ENCODE measurements at regions not wholly inside any gene's neighbourhood (a gene's known extent, or its start where the extent isn't known, plus 50 kb on each side); places are given as distances from the start of the nearest gene placed in this dataset.

DNA sequence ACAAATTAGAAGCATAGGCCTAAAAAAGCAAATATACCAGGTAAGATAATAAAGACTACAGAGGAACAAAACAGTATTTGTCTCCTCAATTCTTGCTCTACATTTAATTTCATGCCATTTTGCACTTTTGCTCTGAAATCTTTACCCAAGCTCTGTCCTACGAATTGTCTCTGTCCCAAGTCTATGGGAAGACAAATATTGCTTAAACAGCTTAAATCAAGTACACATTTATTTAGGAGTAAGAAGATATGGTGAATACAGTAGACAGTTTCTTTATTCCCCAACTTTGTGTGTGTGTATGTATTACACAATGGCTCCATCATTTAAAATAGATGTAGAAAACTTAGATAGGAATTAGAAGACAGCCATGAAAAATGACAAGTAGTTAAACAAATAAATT, 163.5 kb upstream of the POU5F2 start:
- Histone ChIP-seq H3K27me3 (ENCODE audit: control insufficient read depth in 2 of 2, insufficient read depth in 1 of 2, low read length in 1 of 2) (no peaks in the 10 kb centered on the region), H3K4me1 (ENCODE audit: control insufficient read depth in 2 of 2, insufficient read depth in 2 of 2, low read length in 2 of 2) (no peaks in the 10 kb centered on the region), H3K27ac (ENCODE audit: low read depth in 1 of 2, low read length in 1 of 2) (no peak overlapping the region), H3K4me3 (ENCODE audit: low read length in 2 of 2) (no peak overlapping the region), H3K36me3 (ENCODE audit: control insufficient read depth in 2 of 2, insufficient read depth in 2 of 2, low read length in 1 of 2) (no peaks in the 10 kb centered on the region), H3K9me3 (ENCODE audit: control insufficient read depth in 2 of 2, insufficient read depth in 1 of 2, low read length in 1 of 2) (no peaks in the 10 kb centered on the region)
- no peak for DNase-seq (ENCODE audit: low read depth in 6 of 9, low spot score in 9 of 9)
- WGBS, result 97% methylated on average over 1 of the region's 1 CpG

DNA sequence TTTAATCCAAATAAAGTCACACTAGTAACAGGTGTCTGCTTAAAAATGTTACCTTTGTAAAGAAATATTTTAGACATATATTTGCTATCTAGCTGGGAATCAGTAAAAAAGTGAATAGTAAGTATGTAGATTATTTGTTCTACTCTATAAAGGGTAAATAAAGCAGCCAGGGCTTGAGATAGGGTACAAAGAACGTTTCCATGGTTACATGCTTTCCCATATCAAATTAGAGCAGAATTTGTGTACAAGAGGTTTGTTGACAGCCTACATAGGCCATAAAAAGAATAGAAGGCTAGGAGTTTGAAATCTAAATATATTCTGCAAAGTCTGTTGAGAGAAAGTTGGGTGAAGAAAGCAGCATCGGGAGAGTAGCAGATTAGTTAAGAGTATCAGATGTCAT, 160.9 kb upstream of the POU5F2 start:
- no peak overlapping the region for H3K27ac ChIP-seq (ENCODE audit: low read depth in 1 of 2, low read length in 1 of 2)
- no peak overlapping the region for H3K4me3 ChIP-seq (ENCODE audit: low read length in 2 of 2)
- no peaks in the 10 kb centered on the region for H3K4me1 ChIP-seq (ENCODE audit: control insufficient read depth in 2 of 2, insufficient read depth in 2 of 2, low read length in 2 of 2)
- DNase-seq (ENCODE audit: low read depth in 6 of 9, low spot score in 9 of 9), result no peak
- no peaks in the 10 kb centered on the region for H3K27me3 ChIP-seq (ENCODE audit: control insufficient read depth in 2 of 2, insufficient read depth in 1 of 2, low read length in 1 of 2)
- 97% methylated on average over 2 of the region's 2 CpGs for WGBS
- H3K36me3 ChIP-seq (ENCODE audit: control insufficient read depth in 2 of 2, insufficient read depth in 2 of 2, low read length in 1 of 2), result no peaks in the 10 kb centered on the region
- no peaks in the 10 kb centered on the region for H3K9me3 ChIP-seq (ENCODE audit: control insufficient read depth in 2 of 2, insufficient read depth in 1 of 2, low read length in 1 of 2)

DNA sequence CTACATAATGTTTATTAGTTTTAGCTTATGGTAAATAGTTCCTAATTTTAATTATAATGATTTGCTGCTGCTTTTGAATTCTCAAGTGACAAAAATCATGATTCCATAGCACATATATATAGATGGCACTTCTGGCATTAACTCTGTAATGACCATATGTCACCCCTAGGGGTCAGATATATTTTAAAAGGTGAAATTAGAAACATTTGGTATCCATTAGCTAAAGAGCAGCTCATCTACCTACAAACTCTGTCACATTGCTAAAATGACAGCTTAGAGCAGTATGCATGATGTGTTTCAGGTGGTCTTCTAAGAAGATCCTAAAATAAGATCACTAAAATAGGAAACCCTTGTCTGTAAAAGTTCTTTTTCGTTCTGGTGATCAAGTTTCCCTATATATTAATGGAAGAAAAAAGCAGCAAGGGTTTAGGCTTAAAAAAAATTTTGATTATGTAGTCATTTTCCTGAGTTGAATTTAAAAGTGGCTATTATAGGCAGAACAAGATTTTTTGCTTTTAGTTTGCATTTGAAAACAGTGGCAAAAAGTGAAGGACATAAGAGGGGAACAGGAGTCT, 157.7 kb upstream of the POU5F2 start:
- Histone ChIP-seq H3K4me3 (ENCODE audit: low read length in 2 of 2) (no peak overlapping the region), H3K27ac (ENCODE audit: low read depth in 1 of 2, low read length in 1 of 2) (no peak overlapping the region), H3K27me3 (ENCODE audit: control insufficient read depth in 2 of 2, insufficient read depth in 1 of 2, low read length in 1 of 2) (no peaks in the 10 kb centered on the region), H3K4me1 (ENCODE audit: control insufficient read depth in 2 of 2, insufficient read depth in 2 of 2, low read length in 2 of 2) (peaks cover 0 to 2% of the 10 kb centered on the region in 2 donors), H3K36me3 (ENCODE audit: control insufficient read depth in 2 of 2, insufficient read depth in 2 of 2, low read length in 1 of 2) (no peaks in the 10 kb centered on the region), H3K9me3 (ENCODE audit: control insufficient read depth in 2 of 2, insufficient read depth in 1 of 2, low read length in 1 of 2) (no peaks in the 10 kb centered on the region)
- no peak for DNase-seq (ENCODE audit: low read depth in 6 of 9, low spot score in 9 of 9)
- 98% methylated on average over 1 of the region's 1 CpG for WGBS

DNA sequence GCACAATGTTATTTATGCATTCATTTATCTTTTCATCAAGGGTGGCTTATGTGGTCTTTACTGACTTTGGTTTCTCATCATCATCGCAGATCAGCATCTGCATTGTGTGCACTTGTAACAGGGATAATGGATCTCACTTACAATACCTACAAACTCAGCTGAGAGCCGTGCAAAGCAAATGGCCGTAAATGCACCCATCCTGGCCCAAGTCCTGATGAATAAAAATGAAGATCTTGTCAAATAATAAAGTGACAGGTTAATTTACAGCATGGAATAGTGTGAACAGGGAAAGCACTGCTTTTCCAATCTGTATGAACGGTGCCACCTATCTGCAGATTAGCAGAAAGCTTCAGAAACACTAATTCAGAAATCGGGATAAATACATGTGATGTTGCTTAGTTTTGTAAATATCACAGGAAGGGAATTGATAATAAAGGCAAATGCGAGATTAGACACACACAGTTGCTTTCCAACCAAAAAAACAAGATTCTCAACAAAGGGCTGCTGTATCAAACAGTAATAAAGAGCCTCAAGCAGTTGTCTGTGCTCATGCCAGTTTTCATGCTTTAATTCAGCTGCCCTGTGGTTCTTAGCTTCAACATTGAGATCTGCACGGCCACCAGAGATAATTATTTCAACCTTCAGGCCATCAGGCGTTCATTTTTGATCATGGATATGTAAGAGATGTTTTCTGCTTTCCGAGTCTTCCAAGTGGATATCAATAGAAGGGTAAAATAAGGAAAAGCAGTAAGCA, 153.4 kb upstream of the POU5F2 start:
- Histone ChIP-seq H3K36me3 (ENCODE audit: control insufficient read depth in 2 of 2, insufficient read depth in 2 of 2, low read length in 1 of 2) (no peaks in the 10 kb centered on the region), H3K4me1 (ENCODE audit: control insufficient read depth in 2 of 2, insufficient read depth in 2 of 2, low read length in 2 of 2) (peaks cover 0 to 2% of the 10 kb centered on the region in 2 donors), H3K4me3 (ENCODE audit: low read length in 2 of 2) (no peak overlapping the region), H3K27ac (ENCODE audit: low read depth in 1 of 2, low read length in 1 of 2) (no peak overlapping the region), H3K27me3 (ENCODE audit: control insufficient read depth in 2 of 2, insufficient read depth in 1 of 2, low read length in 1 of 2) (no peaks in the 10 kb centered on the region), H3K9me3 (ENCODE audit: control insufficient read depth in 2 of 2, insufficient read depth in 1 of 2, low read length in 1 of 2) (no peaks in the 10 kb centered on the region)
- 90% methylated on average over 9 of the region's 9 CpGs for WGBS
- no peak for DNase-seq (ENCODE audit: low read depth in 6 of 9, low spot score in 9 of 9)

DNA sequence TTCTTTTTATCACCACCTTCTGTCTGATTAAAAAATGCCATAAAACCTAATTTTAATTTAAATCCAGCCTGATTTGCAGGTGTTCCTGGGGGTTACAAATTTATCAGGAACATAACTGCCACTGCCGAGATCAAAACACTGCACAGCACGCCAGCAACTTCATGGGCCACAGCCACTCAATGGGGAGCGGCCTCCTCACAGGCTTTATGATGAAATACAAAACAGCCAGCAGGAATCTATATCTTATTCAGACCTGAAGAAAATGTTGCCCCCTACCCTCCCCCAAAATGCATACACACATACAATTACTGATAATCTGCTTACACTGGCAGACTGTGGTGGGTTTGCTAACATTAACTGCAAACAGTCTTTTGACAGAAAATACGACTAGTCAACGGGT, 151.7 kb upstream of the POU5F2 start:
- DNase-seq (ENCODE audit: low read depth in 6 of 9, low spot score in 9 of 9), result no peak
- no peaks in the 10 kb centered on the region for H3K9me3 ChIP-seq (ENCODE audit: control insufficient read depth in 2 of 2, insufficient read depth in 1 of 2, low read length in 1 of 2)
- 97% methylated on average over 5 of the region's 5 CpGs for WGBS
- H3K36me3 ChIP-seq (ENCODE audit: control insufficient read depth in 2 of 2, insufficient read depth in 2 of 2, low read length in 1 of 2), result no peaks in the 10 kb centered on the region
- H3K4me1 ChIP-seq (ENCODE audit: control insufficient read depth in 2 of 2, insufficient read depth in 2 of 2, low read length in 2 of 2), result peaks cover 0 to 2% of the 10 kb centered on the region in 2 donors
- H3K4me3 ChIP-seq (ENCODE audit: low read length in 2 of 2), result no peak overlapping the region
- no peak overlapping the region for H3K27ac ChIP-seq (ENCODE audit: low read depth in 1 of 2, low read length in 1 of 2)
- no peaks in the 10 kb centered on the region for H3K27me3 ChIP-seq (ENCODE audit: control insufficient read depth in 2 of 2, insufficient read depth in 1 of 2, low read length in 1 of 2)

DNA sequence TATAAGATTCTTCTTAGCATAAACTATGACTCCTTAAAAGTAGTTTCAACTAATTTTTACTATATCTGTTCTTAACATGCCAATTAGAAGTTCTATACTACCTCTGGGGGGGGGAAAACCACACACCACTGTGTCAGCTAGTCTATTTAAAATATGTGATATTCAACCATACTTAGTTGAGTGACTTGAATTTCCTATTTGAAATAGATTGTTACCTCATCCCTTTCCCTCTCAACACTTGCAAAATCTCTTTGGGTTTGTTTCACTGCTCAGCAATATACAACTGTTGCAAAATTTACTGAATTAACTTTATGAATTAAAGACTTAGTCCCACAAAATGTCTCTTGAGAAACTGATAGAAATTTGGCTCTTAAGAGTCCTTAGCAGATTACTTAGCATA, 151.1 kb upstream of the POU5F2 start:
- Histone ChIP-seq H3K9me3 (ENCODE audit: control insufficient read depth in 2 of 2, insufficient read depth in 1 of 2, low read length in 1 of 2) (no peaks in the 10 kb centered on the region), H3K27ac (ENCODE audit: low read depth in 1 of 2, low read length in 1 of 2) (no peak overlapping the region), H3K27me3 (ENCODE audit: control insufficient read depth in 2 of 2, insufficient read depth in 1 of 2, low read length in 1 of 2) (no peaks in the 10 kb centered on the region), H3K4me1 (ENCODE audit: control insufficient read depth in 2 of 2, insufficient read depth in 2 of 2, low read length in 2 of 2) (peaks cover 0 to 2% of the 10 kb centered on the region in 2 donors), H3K4me3 (ENCODE audit: low read length in 2 of 2) (no peak overlapping the region), H3K36me3 (ENCODE audit: control insufficient read depth in 2 of 2, insufficient read depth in 2 of 2, low read length in 1 of 2) (no peaks in the 10 kb centered on the region)
- DNase-seq (ENCODE audit: low read depth in 6 of 9, low spot score in 9 of 9), result no peak

DNA sequence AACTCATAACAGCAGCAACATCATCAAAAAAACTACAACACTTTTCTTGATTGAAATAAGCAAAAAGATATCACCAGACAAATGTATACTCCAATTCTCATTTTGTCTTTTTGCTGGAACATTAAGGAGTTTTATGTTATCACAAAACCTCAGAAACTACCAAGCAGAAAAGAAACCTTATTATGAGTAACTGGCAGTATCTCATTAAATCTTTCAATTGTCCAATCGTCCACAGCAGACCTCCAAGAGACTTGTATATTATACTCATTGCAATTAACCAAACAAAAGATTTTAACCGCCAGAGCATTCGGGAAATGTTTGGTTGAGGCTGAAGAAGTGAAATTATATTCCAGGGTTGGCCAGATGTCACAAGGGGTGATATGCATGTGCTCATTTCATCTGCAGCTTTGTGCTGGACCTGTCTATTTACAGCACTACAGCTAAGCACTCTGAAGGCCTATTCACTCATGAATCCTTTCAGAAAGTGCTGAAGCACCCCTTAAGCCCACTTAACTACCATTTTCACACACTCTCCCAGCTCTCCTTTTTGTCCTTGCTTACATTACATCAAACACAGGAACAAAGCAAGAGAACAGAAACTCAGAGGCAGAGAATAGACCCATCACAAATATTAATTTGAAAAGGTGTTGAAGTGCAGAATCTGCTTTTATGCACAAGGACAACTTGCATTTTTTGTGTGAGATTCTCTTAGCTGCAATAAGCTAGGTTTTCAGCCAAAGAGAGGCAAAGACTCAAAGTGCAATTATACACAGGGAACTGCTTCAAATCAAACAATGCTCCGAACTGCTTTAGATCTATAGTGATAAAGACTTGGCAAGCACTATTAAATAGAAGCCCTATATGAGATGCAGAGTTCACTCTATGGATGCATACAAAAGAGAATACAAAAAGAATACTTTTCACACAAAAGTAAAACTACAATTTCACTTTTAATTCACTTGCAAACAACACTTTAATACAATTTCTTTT, 150.4 kb upstream of the POU5F2 start:
- Histone ChIP-seq H3K36me3 (ENCODE audit: control insufficient read depth in 2 of 2, insufficient read depth in 2 of 2, low read length in 1 of 2) (no peaks in the 10 kb centered on the region), H3K4me3 (ENCODE audit: low read length in 2 of 2) (no peak overlapping the region), H3K27ac (ENCODE audit: low read depth in 1 of 2, low read length in 1 of 2) (no peak overlapping the region), H3K27me3 (ENCODE audit: control insufficient read depth in 2 of 2, insufficient read depth in 1 of 2, low read length in 1 of 2) (no peaks in the 10 kb centered on the region), H3K4me1 (ENCODE audit: control insufficient read depth in 2 of 2, insufficient read depth in 2 of 2, low read length in 2 of 2) (peaks cover 0 to 2% of the 10 kb centered on the region in 2 donors), H3K9me3 (ENCODE audit: control insufficient read depth in 2 of 2, insufficient read depth in 1 of 2, low read length in 1 of 2) (no peaks in the 10 kb centered on the region)
- DNase-seq (ENCODE audit: low read depth in 6 of 9, low spot score in 9 of 9), result no peak
- 95% methylated on average over 4 of the region's 4 CpGs for WGBS

DNA sequence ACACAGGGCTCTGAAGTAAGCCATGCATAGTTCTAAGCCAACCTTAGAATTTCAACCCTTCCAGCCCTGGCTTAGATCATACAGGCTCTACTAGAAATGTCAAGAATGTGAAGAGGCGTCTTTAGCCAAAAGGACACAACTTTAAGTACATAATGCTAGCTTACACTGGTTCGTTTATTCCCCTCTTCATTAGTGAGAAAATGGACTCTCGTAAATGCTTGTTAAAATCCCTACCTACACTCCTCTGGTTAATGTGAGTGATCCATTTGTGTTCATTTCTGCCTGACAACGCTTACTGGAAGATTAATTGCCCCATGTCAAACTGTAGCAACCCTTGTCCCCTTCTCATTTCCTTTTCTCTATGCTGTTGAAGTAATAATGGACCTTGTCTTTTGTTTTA, 149.3 kb upstream of the POU5F2 start:
- no peaks in the 10 kb centered on the region for H3K27me3 ChIP-seq (ENCODE audit: control insufficient read depth in 2 of 2, insufficient read depth in 1 of 2, low read length in 1 of 2)
- H3K4me3 ChIP-seq (ENCODE audit: low read length in 2 of 2), result no peak overlapping the region
- H3K9me3 ChIP-seq (ENCODE audit: control insufficient read depth in 2 of 2, insufficient read depth in 1 of 2, low read length in 1 of 2), result no peaks in the 10 kb centered on the region
- no peak overlapping the region for H3K27ac ChIP-seq (ENCODE audit: low read depth in 1 of 2, low read length in 1 of 2)
- 93% methylated on average over 4 of the region's 4 CpGs for WGBS
- DNase-seq (ENCODE audit: low read depth in 6 of 9, low spot score in 9 of 9), result no peak
- H3K4me1 ChIP-seq (ENCODE audit: control insufficient read depth in 2 of 2, insufficient read depth in 2 of 2, low read length in 2 of 2), result peaks cover 0 to 2% of the 10 kb centered on the region in 2 donors
- no peaks in the 10 kb centered on the region for H3K36me3 ChIP-seq (ENCODE audit: control insufficient read depth in 2 of 2, insufficient read depth in 2 of 2, low read length in 1 of 2)

DNA sequence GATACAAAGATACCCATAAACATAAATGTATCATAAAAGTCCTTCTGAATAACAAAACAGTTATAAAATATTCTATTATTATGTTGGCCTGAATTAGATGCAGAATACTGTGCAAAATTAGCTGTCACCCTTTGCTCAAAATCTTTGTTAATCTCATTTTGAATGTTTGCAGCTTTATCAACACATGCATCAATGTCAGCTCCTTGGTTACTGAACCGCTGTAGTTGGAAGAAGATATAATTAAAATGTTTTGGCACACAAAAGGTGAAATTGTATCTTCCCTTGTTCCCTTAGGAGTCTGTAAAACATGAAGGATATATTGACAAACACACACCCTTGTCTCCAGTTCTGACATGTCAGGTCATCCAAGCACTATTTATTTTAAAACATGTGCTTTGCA, 146.3 kb upstream of the POU5F2 start:
- Histone ChIP-seq H3K36me3 (ENCODE audit: control insufficient read depth in 2 of 2, insufficient read depth in 2 of 2, low read length in 1 of 2) (no peaks in the 10 kb centered on the region), H3K4me3 (ENCODE audit: low read length in 2 of 2) (no peak overlapping the region), H3K27ac (ENCODE audit: low read depth in 1 of 2, low read length in 1 of 2) (no peak overlapping the region), H3K9me3 (ENCODE audit: control insufficient read depth in 2 of 2, insufficient read depth in 1 of 2, low read length in 1 of 2) (no peaks in the 10 kb centered on the region), H3K4me1 (ENCODE audit: control insufficient read depth in 2 of 2, insufficient read depth in 2 of 2, low read length in 2 of 2) (no peaks in the 10 kb centered on the region), H3K27me3 (ENCODE audit: control insufficient read depth in 2 of 2, insufficient read depth in 1 of 2, low read length in 1 of 2) (no peaks in the 10 kb centered on the region)
- DNase-seq (ENCODE audit: low read depth in 6 of 9, low spot score in 9 of 9), result no peak
- WGBS, result 95% methylated on average over 1 of the region's 1 CpG

Data from thymus (tissue), 11 donors.